Epithelial cell of prostate (primary cell): ENCODE measurements at regions not wholly inside any gene's neighbourhood (a gene's known extent, or its start where the extent isn't known, plus 50 kb on each side); places are given as distances from the start of the nearest gene placed in this dataset.
"Not testable (repeated sequence)": the region's sequence is repeated elsewhere in the genome, so short reads cannot be mapped to it uniquely, and the experiment has no call there.

ENCODE experiments used
- DNase-seq: peaks from one replicate; pipeline ENCODE4 v3.0.0-alpha.2; 2011; ENCODE audit warnings: low read depth, low spot score
- H3K27ac ChIP-seq: fragments of 450-650 bp; 2 replicates; pipeline ENCODE4 v1.5.1; 2017; ENCODE audit warnings: mild to moderate bottlenecking

DNA sequence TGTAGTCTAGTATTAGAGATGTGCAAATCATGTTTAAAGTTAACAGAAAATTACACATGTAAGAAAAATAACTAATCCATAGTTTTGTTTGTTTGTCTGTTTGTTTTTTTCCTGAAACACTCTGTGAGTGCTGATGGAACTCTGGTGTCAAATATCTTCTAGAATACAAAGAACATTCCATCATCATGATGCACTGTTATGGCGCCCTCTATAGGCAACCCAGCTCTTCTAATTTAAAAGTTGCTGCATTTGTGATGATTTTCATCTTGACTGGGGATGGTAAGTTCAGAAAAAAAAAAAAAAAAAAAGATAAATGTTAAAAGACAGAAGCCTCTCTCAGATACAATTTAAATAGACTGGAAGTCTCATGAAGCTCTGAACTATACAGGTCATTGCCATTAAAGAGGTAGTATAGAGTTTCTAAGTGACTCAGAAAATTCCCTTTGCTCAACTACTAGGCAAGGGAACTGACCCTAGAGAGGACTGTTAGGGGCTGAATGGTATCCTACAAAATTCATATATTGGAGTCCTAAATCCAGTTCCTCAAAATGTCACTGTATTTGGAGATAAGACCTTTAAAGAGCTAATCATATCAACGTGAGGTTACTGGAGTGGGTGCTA lies 597.2 kb upstream of the ANO3 start:
- peak; percentile 3 for DNase-seq
- no peak overlapping the region for H3K27ac ChIP-seq

- H3K27ac ChIP-seq: no peak overlapping the region
- no peak for DNase-seq
Observed at GRCh38 chr11:25737071-25737675, 594.8 kb upstream of the ANO3 start.

DNA sequence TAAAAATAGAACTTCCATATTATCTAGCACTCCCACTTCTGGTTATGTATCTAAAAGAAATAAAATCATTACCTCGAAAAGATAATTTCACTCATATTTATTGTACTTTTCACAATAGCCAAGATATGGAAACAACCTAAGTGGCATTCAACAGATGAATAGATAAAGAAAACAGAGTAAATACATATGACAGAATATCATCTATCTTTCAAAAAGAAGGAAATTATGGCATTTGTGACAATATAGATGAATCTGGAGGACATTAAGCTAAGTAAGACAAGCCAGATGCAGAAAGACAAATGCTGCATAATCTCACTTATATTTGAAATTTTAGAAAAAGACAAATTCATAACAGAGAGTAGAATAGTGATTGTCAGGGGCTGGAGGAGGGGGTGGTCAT lies 590.0 kb upstream of the ANO3 start:
- no peak for DNase-seq
- H3K27ac ChIP-seq: no peak overlapping the region

DNA sequence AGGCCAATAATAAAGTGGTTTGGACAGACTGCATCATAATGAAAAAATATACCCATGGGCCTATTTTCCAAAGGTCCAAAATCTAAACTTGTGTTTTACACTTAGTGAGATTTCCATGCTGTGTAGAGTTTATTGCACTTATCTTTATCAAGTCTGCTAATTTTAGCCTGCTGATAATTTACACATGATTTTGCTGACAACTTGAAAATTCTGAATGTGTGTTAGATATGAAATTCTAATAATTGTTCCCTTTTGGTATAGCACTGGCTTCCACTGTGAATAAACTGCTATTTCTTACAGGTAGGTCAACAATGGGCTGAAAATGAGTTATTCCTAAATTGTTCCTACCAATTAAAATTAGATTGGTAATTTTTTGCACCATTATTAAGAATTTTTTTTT lies 589.1 kb upstream of the ANO3 start:
- no peak overlapping the region for H3K27ac ChIP-seq
- no peak for DNase-seq

GRCh38 chr11:25755381-25755780 lies 576.5 kb upstream of the ANO3 start:
- no peak overlapping the region for H3K27ac ChIP-seq

GRCh38 chr11:25755918-25756584 lies 575.9 kb upstream of the ANO3 start:
- DNase-seq: no peak
- no peak overlapping the region for H3K27ac ChIP-seq

More at GRCh38 chr11:25755381-25755780, 576.5 kb upstream of the ANO3 start:
- DNase-seq: no peak

- no peak for DNase-seq
- H3K27ac ChIP-seq: no peak overlapping the region
Observed at GRCh38 chr11:25758145-25758661, 573.7 kb upstream of the ANO3 start.

DNA sequence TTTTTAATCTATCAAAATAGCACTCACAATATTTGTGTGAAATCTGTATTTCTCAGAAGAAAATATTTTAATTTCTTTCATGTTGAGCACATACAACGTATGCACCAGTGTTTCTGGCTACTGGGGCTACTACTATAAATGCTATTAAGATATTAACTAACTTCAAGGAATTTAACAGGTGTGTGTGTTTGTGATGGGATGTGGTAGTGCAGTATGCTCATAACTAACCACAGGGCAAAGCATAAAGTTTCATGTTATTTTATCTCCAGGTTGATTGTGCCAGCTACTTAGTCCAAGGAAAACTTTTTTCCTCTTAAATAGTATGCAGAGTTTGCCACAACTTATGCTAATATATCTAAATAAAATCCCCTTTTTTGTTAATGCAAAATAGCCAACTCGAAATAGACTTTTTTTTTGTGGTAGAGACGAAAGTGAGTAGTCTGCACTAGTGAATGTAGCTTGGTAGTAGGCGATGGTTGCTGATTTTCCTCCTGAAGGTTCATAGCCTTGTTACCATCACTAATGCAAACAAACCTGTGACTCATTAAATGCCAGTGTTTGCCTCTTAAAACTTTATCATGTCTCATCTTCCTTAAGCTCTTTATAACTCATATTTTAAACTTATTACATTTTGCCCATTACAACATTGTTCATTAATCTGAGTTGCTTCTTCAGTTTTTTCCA lies 565.5 kb upstream of the ANO3 start:
- H3K27ac ChIP-seq: no peak overlapping the region
- DNase-seq: peak; percentile 6

GRCh38 chr11:25769287-25769686 lies 562.6 kb upstream of the ANO3 start:
- no peak overlapping the region for H3K27ac ChIP-seq
- DNase-seq: no peak

GRCh38 chr11:25771605-25772004 lies 560.3 kb upstream of the ANO3 start:
- no peak for DNase-seq
- H3K27ac ChIP-seq: no peak overlapping the region

DNA sequence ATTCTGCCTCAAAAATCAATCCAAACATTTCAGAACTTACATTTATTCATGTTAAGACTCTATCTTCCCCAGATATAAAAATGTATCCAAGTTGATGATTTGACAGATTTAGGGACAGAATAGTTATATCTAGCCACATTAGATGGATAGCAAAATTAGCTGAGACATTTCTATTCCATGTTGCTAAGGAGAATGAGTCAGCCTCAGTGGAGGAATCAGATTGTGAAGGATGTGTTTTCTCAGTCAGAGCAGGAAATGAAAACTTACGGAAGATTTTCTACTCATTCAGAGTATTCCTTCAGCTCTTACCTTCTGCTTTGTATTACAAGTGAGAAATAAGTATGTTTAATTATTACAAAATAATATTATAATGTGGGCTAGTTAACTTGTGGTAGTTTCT lies 556.3 kb upstream of the ANO3 start:
- no peak for DNase-seq
- H3K27ac ChIP-seq: no peak overlapping the region

DNA sequence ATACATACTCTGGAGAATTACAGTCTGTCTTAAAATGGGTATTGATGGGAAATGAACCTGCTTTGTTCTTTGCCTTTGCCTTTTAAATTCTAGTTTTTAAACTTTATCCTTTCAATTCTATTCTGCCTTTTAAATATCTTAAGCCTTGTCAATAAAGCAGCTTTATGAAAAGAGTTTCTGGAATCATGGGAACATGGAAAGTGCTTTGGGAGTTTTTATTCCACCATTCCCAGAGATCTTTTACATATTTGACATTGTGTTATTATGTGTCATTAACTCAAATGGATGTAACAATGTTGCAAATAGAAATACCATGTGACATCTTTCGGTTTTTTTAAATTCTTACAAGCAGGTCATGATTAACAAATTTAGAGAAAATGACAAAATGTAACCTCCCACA lies 555.7 kb upstream of the ANO3 start:
- DNase-seq: no peak
- no peak overlapping the region for H3K27ac ChIP-seq

- no peak for DNase-seq
- H3K27ac ChIP-seq: no peak overlapping the region
Observed at GRCh38 chr11:25777343-25777742, 554.6 kb upstream of the ANO3 start.

- no peak for DNase-seq
Observed at GRCh38 chr11:25779033-25779432, 552.9 kb upstream of the ANO3 start.

GRCh38 chr11:25787416-25787815 lies 544.5 kb upstream of the ANO3 start:
- H3K27ac ChIP-seq: no peak overlapping the region
- DNase-seq: no peak

More at GRCh38 chr11:25779033-25779432, 552.9 kb upstream of the ANO3 start:
- no peak overlapping the region for H3K27ac ChIP-seq

GRCh38 chr11:25790396-25790795 lies 541.5 kb upstream of the ANO3 start:
- H3K27ac ChIP-seq: no peak overlapping the region
- no peak for DNase-seq

DNA sequence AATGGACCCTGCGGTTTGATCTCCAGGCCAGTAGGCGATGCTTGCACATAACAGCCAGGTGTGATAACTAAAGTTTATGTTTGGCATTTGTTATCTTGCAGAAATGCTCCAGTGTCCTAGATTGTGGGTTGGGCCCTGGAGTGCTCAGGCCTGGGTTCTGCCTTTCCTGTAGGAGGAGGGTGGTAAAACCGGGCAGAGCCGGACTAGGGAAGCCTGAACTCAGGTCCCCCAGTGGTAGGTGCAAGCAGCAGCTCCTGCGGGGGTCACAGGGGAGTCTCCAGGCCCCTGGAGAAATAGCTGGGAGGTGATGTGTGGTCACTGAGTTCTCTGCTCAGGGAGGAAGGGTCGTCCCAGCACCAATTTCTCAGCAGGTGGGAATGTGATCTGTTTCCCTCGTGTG lies 538.3 kb upstream of the ANO3 start:
- no peak for DNase-seq
- no peak overlapping the region for H3K27ac ChIP-seq

GRCh38 chr11:25794804-25795203 lies 537.1 kb upstream of the ANO3 start:
- DNase-seq: no peak
- no peak overlapping the region for H3K27ac ChIP-seq

DNA sequence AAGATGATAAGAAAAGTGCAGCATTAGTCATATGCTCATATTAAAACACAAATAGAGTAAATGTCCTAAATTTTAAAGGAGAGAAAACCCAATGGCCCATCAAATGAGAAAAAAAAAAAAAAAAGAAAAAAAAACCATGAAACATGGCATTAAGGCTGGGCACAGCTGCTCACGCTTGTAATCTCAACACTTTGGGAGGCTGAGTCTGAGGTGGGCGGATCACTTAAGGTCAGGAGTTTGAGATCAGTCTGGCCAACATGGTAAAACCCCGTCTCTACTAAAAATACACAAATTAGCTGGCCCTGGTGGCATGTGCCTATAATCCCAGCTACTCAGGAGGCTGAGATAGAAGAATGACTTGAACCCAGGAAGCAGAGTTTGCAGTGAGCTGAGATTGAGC lies 515.5 kb upstream of the ANO3 start:
- no peak for DNase-seq
- no peak overlapping the region for H3K27ac ChIP-seq

- no peak overlapping the region for H3K27ac ChIP-seq
- DNase-seq: no peak
Observed at GRCh38 chr11:25824688-25825087, 507.2 kb upstream of the ANO3 start.

- DNase-seq, H3K27ac ChIP-seq: not testable (repeated sequence)
Observed at GRCh38 chr11:25831485-25831884, 500.4 kb upstream of the ANO3 start.
